Astrocyte (in vitro differentiated cells and primary cell): ENCODE measurements at regions not wholly inside any gene's neighbourhood (a gene's known extent, or its start where the extent isn't known, plus 50 kb on each side); places are given as distances from the start of the nearest gene placed in this dataset.

Experiments
- DNase-seq: peaks from one replicate; pipeline ENCODE4 v3.0.0-alpha.2; 2010; ENCODE audit warnings: low read depth
- FAIRE-seq: peaks from 2 replicates; lab custom pipeline; 2011; peaks lifted over from hg19 to GRCh38; lab: Jason Lieb, UNC
- H2AFZ ChIP-seq: 2 replicates; pipeline ENCODE4 v1.6.0; 2012; ENCODE audit warnings: low read depth, low read length, inconsistent platforms
- H3K27ac ChIP-seq: 2 replicates; pipeline ENCODE4 v1.5.1; 2011; ENCODE audit warnings: low read depth, low read length, inconsistent platforms
- H3K27me3 ChIP-seq: 2 replicates; pipeline ENCODE4 v1.6.0; 2011; ENCODE audit warnings: low read length, inconsistent platforms; ENCODE audit not compliant: insufficient read depth
- H3K36me3 ChIP-seq: 2 replicates; pipeline ENCODE4 v1.5.1; 2011; ENCODE audit warnings: low read length, inconsistent platforms; ENCODE audit not compliant: insufficient read depth
- H3K4me1 ChIP-seq: 2 replicates; pipeline ENCODE4 v1.5.1; 2011; ENCODE audit warnings: low read length, inconsistent platforms; ENCODE audit not compliant: insufficient read depth
- H3K4me2 ChIP-seq: 2 replicates; pipeline ENCODE4 v1.6.0; 2012; ENCODE audit warnings: low read length, inconsistent platforms
- H3K4me3 ChIP-seq: 2 replicates; pipeline ENCODE4 v1.5.1; 2011; ENCODE audit warnings: low read depth, mild to moderate bottlenecking, low read length, inconsistent platforms; ENCODE audit not compliant: insufficient read depth
- H3K79me2 ChIP-seq: 2 replicates; pipeline ENCODE4 v1.6.0; 2012; ENCODE audit warnings: mild to moderate bottlenecking, low read length, inconsistent platforms; ENCODE audit not compliant: insufficient read depth
- H3K9ac ChIP-seq: 2 replicates; pipeline ENCODE4 v1.6.0; 2012; ENCODE audit warnings: mild to moderate bottlenecking, low read length, inconsistent platforms
- H3K9me3 ChIP-seq: 2 replicates; pipeline ENCODE4 v1.5.1; 2012; ENCODE audit warnings: low read depth, mild to moderate bottlenecking, low read length, inconsistent platforms; ENCODE audit not compliant: insufficient read depth
- H4K20me1 ChIP-seq: 2 replicates; pipeline ENCODE4 v1.6.0; 2012; ENCODE audit warnings: low read length, inconsistent platforms; ENCODE audit not compliant: insufficient read depth
- H3K27ac Mint-ChIP-seq: one replicate; pipeline ENCODE4 v1.8.0; 2021; ENCODE audit warnings: mild to moderate bottlenecking, mixed read lengths; ENCODE audit not compliant: unreplicated experiment
- H3K27me3 Mint-ChIP-seq: one replicate; pipeline ENCODE4 v1.8.0; 2021; ENCODE audit warnings: low read depth, mixed read lengths; ENCODE audit not compliant: unreplicated experiment
- H3K36me3 Mint-ChIP-seq: one replicate; pipeline ENCODE4 v1.8.0; 2021; ENCODE audit warnings: low read depth, mixed read lengths; ENCODE audit not compliant: unreplicated experiment
- H3K4me1 Mint-ChIP-seq: one replicate; pipeline ENCODE4 v1.8.0; 2021; ENCODE audit warnings: low read depth, mixed read lengths; ENCODE audit not compliant: unreplicated experiment
- H3K4me3 Mint-ChIP-seq: one replicate; pipeline ENCODE4 v1.8.0; 2021; ENCODE audit warnings: mild to moderate bottlenecking, moderate library complexity, mixed read lengths; ENCODE audit not compliant: unreplicated experiment
- H3K9me3 Mint-ChIP-seq: one replicate; pipeline ENCODE4 v1.8.0; 2021; ENCODE audit warnings: mild to moderate bottlenecking, mixed read lengths; ENCODE audit not compliant: unreplicated experiment
- CTCF ChIP-seq: IDR thresholded peaks from 2 replicates; pipeline ENCODE4 v1.5.1; 2011; ENCODE audit warnings: low read depth, mild to moderate bottlenecking, inconsistent platforms, low read length, moderate library complexity; ENCODE audit not compliant: insufficient read depth
- EZH2 ChIP-seq: IDR thresholded peaks from 2 replicates; pipeline ENCODE4 v1.6.1; 2012; ENCODE audit warnings: mild to moderate bottlenecking, low read length, inconsistent platforms; ENCODE audit not compliant: insufficient read depth

GRCh38 chr19:20431826-20432225, 133.8 kb downstream of the ZNF737 start:
- H3K36me3 ChIP-seq: no peaks in the 10 kb centered on the region
- TF ChIP-seq CTCF (no peak), EZH2 (no peak)
- no peaks in the 10 kb centered on the region for H3K27me3 ChIP-seq
- no peaks in the 10 kb centered on the region for H3K4me1 Mint-ChIP-seq
- no peak overlapping the region for H3K4me3 ChIP-seq
- FAIRE-seq: no peak
- no peak for DNase-seq
- no peak overlapping the region for H2AFZ ChIP-seq
- no peaks in the 10 kb centered on the region for H3K4me1 ChIP-seq
- H3K4me3 Mint-ChIP-seq: no peak overlapping the region
- peaks cover 8% of the 10 kb centered on the region for H3K9me3 Mint-ChIP-seq
- no peak overlapping the region for H3K9ac ChIP-seq
- no peak overlapping the region for H3K27ac ChIP-seq
- H3K79me2 ChIP-seq: no peaks in the 10 kb centered on the region
- H3K27me3 Mint-ChIP-seq: no peaks in the 10 kb centered on the region
- H3K4me2 ChIP-seq: no peak overlapping the region
- no peaks in the 10 kb centered on the region for H4K20me1 ChIP-seq
- peaks cover 4% of the 10 kb centered on the region for H3K9me3 ChIP-seq
- H3K27ac Mint-ChIP-seq: no peak overlapping the region
- no peaks in the 10 kb centered on the region for H3K36me3 Mint-ChIP-seq

- Histone ChIP-seq H3K9me3 (no peaks in the 10 kb centered on the region), H3K27me3 (no peaks in the 10 kb centered on the region), H3K36me3 (no peaks in the 10 kb centered on the region), H3K4me2 (peak overlapping the region; percentile 88), H4K20me1 (no peaks in the 10 kb centered on the region), H2AFZ (peak overlapping the region; percentile 81), H3K79me2 (no peaks in the 10 kb centered on the region), H3K4me1 (no peaks in the 10 kb centered on the region), H3K27ac (peak overlapping the region; percentile 47), H3K9ac (peak overlapping the region; percentile 84), H3K4me3 (peak overlapping the region; percentile 64)
- Mint-ChIP-seq H3K27me3 (no peaks in the 10 kb centered on the region), H3K4me3 (peak overlapping the region; percentile 99), H3K36me3 (peaks cover 16% of the 10 kb centered on the region), H3K4me1 (peaks cover 2% of the 10 kb centered on the region), H3K27ac (peak overlapping the region; percentile 100), H3K9me3 (peaks cover 6% of the 10 kb centered on the region)
- TF ChIP-seq EZH2 (no peak), CTCF (no peak)
- DNase-seq (peak; percentile 59), FAIRE-seq (no peak)
These were observed 142.0 kb downstream of the ZNF737 start for GRCh38 chr19:20423381-20424197.
